GM18868 (cell line): ENCODE measurements at regions not wholly inside any gene's neighbourhood (a gene's known extent, or its start where the extent isn't known, plus 50 kb on each side); places are given as distances from the start of the nearest gene placed in this dataset.

ENCODE experiments used
- ATAC-seq: cut with Tn5 transposase; IDR thresholded peaks from one replicate; pipeline ENCODE4 v1.9.1; 2021; ENCODE audit warnings: mild to moderate bottlenecking, moderate library complexity; ENCODE audit not compliant: unreplicated experiment

DNA sequence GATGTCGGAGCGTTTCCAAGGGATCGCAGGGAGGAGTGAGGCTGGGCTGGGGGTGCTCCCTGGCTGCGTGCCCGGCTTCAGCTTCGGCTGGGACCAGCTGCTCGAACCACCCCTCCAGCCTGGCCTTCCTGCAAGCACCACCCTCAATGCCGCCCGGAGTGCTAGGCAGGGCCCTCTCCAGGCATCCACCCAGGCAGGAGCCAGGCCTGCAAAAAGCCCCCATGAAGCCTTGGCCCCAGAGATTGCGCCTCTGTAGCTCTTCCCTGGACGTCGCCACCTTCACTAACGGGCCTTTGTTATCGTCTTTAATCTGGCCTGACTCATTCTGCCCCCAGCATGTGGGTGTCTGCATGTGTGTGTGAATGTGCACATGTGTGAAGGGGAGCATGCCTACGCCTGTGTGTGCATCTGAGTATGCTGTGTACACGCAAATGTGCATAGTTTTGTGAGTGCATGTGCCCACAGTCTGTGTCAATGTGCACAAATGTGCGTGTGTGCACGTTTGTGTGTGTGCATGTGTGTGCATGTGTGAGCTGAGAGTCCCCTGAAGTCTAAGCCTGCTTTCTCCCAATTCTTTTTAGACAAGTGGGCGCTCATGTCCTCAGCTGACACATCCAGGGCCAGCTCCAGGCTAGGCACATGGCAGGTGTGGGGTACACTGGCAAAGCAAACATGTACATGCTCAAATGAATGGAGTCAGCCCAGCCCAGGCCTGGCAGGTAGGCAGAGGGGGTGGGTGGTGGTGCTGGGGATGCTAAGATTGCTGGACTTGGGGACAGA, 195.4 kb upstream of the C14orf180 start:
- no peak for ATAC-seq

DNA sequence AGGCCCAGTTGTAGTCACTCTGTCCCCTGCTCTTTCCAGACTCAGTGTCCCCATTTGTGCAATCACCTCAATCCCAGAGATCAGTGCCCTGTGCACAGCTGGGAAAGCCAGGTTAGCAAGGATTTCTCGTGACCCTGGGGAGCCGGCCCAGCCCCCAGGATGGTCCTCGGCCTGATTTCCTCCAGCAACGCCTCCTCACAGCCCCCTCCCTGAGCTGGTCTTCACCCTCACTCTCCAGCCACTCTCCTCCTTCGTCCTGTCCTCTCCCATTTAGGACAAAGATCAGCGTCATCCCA, 194.8 kb upstream of the C14orf180 start:
- no peak for ATAC-seq

DNA sequence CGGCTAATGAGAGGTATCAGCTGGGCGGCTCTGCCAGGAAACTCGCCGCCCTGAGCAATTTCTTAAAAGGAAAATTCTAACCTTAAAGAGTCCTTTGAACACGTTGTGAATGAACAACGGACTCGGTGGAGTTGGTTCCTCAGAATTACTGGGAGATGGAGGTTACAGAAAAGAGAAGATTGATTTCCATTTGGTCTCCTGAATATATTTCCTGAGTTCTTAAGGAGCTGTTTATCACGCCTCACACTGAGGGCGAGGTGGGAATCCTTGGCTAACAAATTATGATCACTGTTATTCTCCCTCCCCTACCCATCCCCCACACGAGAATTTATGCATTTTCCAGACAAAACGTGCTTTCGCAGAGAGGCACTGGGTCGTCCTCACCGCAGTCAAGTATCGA, 194.5 kb upstream of the C14orf180 start:
- no peak for ATAC-seq

DNA sequence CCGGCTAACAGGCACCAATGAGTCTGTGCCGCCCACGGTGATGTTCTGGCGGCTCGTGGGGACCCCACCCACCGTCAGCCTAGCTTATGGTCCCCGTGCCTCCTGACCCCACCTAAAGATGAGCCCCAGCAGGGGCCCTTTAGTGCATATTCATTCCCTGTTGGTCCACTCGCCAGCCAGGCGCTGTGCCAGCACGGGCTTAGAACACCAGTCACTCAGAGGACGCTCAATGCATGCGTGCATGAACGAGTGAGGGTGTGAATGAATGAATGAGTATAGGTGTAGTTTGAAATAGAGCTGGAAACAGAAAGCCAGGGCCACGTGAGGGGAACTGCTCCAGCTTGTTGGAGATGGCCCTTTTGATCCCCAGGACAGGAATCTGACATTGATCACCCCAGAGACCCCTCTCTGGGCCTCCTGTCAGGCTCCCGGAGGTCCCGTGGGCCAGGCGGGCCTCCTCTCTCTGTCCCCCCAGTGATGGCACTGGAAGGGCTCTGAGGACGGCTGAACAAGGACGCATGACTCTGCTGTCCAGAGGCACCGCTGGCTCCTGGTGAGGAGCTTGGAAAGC, 193.9 kb upstream of the C14orf180 start:
- no peak for ATAC-seq

DNA sequence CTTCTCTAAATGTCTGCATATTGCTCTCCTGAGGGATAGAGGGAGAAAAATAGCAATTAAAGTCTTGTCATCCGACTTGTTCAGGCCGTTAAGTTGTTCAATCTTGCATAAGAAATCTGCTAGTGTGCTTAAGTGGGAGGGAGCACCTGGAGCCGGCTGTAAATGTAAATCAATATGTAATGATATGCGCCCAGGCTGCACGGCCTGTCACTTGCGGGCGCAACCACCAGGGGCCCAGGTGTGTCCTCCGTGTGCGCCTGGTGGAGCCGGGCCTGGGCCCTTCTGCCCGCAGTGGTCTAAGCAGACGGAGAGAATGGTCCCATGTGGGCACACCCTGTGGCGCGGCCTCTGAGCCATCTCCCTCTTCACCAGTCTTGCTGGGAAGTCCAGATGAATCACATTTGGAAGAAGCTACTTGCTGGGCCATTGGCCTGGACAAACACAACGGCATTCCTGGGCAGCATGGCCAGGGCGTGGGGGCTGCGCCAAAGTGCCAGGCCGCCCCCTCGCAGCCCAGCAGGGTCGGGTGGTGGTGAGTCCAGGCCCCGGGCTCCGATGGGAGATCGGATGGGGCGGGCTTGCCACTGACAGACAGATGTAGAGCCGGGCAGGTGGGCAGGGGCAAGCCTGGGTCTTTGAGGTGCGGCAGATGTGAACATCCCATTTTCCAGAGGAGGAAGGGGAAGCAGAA, 193.3 kb upstream of the C14orf180 start:
- no peak for ATAC-seq

DNA sequence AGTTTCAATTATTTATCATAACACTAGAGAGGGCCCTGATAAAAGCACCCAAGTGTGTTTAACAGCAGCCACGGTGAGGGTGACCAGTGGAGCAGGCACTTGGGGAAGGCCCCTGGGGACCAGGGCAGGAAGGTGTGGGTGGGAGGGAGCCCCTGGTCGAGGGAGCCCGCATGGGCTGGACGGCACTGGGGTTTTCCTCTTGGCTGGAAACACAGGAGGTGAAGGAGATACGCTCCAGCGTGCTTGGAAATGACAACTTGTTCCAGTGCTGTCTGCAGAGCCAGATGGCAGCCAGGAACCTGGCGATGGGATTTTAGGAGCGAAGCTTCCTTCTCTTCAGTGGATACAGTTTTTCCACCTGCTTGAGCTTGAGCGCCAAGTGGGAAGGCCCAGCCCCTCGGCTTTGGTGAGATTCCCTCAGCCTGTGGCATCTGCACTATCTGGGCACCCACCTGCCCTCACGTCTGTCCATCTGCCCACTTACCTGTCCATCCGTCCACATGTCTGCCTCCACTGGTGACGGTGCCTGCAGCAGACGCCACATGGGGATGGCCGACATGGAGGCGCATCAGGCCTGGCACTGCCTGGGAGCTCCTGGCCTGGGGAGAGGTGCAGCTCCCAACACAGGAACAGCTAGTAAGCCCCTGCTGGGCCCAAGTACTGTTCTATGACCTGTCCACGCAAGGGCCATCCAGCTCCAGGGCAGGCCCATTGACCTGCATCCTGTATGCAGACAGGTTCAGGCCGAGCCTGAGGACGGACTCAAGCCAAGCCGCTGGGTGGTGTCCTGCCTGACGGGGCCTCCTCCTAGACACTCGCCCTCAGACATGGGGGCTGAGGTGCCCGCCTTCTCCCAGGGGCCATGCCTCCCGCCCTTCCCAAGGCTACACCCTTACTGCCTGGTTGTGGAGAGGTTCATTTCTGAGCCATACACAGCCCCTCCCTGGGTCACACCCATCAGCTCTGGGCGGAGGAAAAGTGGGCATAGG, 192.2 kb upstream of the C14orf180 start:
- ATAC-seq, result no peak

DNA sequence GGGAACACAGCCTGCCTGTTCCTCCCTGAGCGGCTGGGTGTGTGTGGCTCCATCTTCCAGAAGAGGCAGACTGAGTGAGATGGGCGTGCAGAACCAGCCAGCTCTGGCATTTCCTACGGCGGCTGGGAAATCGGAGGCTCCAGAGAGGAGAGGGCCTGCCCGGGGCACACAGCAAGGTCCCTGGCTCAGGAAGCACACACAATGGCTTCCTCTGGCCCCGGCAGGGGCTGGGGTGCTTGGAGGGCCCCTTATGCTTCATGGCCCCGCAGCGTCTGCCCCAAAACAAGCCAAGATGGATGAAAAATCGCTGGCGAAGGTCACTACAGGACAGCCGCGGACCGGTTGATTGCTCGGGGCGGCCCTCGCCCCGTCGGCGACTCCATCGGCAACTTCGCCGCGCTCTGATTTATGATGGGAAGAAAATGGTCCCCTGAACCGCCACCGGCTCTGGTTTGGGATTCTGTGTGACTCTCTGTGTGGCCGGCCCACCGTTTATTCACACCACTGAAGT, 191.5 kb upstream of the C14orf180 start:
- no peak for ATAC-seq

DNA sequence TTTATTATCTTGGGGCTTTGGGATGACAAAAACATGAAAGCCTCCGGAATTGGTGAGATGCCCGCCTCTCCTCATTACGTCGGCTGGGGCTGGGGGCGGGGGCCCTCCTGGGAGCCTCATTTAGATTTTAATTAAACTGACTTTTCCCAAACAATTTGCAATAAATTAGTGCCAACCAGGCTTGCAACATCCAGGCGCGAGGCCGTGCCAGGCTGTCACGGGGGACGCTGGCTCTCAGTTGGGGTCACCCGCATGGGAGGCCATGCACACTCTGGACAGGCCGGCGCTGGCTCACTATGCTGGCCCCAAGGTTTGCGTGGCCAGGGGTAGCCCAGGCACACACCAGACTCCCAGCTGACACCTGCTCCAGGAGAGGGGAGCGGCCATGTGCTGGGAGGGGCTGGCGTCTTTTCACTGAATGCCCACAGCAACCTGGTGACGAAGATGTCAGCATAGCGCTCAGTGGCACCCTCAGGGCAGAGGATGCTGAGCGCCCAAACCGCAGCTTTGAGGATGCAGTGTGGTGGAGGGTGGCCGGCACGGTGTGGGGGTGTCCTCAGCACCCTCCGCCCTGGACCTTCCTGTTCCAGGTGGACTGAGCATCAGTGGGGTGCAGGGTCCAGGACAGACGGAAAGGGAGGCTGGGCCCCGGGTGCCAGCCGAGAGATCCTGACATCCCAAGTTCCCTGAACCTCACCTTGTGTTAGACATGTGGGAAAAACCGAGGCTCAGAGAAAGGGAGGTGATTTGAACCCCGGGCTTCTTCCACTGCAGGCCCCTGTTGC, 190.8 kb upstream of the C14orf180 start:
- no peak for ATAC-seq

DNA sequence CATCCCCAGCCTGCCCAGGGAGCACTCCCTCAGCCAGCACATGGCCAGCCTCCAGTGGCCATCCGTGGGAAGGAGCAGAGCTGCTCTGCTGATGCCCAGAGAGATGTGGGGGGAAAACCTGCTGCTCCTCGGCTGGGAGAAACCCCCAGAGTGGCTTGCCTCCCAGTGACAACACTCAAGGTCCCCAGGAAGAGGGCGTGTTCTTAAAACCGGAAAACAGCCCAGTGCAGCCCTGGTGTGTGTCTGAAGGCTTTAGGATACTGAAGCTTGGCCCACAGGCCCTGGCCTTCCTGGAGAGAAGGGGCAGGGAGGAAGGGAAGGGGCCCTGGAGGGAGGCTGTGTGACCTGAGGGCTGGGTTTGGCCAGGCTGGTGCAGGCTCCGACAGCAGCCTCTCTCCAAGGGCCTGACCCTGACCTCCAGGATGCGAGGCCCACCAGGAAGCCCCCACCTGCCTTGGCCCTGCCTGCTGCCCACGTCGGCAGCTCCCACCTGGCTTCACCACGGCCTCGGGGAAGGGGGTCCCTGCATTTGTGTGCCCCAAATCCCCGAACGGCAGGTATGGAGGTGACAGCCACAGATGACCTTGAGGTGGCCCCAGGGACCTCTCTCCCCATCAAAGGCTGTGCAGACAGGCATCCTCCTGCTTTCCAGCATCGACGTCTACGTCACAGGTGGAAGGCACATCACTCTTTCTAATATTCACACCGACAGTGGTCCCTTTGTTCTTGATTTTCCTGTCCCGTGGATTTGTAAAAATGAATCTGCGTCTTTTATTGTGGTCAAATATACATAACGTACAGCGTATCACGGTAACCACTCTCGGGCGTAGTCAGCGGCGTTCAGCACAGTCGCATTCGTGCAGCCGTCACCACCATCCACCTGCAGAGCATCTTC, 190.0 kb upstream of the C14orf180 start:
- no peak for ATAC-seq

DNA sequence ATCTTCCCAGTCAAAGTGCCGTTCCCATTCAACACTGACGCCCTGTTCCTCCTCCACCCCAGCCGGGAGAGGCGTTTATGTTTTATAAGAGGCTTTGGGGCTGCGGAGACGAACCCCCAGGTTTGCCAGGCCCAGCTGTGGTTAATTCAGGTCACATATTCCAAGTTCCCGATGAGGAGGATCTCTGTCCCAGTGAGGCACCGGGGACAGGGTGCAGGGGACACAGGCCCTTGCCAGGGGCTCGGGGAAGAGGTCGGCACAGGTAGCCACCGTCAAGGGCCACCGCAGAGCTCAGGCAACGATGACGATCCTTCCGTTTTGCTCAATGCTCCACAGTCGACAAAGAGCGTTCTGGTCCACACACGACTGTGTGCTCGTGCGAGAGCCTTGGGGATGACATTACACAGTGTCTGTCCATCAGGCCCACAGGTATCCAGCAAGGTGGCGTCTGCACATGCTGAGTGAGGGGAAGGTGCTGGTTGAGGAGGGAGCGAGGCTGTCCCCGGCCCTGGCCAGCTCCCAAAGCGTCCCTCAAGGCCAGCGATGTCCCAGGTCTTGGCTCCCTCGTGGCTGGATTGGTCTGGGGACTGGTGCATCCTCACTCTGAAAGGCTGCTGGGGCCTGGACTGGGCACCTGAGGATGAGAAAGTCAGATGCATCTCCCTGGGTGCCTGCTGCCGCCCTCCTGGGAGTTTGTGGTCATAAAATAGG, 189.2 kb upstream of the C14orf180 start:
- ATAC-seq, result no peak

DNA sequence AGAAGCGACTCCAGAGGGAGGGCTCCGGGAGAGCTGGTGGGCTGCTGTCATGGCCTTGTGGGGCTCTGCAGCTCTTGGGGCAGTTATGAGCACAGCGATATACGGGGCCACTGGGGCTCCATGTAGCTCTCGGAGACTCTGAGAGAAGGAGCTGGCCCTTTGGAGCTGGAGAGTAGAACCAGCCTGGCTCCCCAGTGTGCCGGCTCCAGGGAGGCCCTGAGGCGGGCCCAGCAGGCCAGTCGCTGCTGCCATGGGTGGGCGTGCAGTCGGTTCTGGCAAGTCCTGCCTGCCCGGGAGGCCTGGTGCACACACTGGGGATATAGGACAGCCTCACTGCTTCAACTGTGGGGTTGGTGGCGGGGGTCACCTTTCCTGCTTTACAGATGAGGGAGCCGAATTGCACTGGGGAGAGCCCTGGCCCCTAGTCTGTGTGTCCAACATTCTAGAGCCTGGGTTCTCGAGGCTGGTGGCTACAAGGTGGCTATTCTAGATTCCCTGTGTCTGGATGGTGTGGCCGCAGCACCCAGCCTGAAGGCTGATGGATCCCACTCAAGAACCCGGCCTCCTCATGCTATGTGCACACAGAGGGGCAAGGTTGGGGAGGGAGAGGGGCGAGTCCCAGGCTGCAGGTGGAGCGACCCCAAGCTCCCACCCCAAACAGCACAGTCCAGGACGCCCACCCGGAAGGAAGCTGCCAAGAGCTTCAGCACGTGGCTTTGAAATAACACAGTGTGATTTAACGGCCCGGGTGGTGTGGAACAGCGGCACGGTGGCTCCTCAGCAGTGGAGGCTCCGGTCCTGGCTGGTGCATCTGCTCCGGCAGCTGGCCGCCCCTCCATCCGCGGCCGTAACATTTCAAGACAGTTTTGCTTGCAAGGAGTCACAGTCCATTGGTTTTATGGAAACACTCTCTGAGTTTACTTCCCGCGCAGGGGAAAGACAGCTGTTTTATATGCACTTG, 188.3 kb upstream of the C14orf180 start:
- no peak for ATAC-seq

DNA sequence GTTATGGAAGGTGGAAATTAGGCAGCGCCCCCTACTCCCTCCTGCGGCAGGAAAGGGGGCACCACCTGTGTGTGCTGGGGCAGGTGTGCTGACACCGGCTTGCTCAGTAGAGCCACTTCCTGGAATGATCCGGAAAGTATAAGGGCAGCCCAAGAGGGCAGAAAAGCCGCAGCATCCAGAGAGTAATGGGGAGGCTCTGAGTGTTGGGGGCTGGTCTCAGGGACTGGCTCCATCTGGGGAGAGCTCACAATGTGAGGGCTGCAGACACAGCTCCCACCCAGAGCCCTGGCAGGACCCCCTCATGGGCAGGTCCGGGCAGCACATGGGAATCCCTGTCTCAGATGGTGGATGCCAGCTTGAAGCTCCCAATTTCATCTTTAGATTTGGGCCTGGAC, 187.6 kb upstream of the C14orf180 start:
- no peak for ATAC-seq

DNA sequence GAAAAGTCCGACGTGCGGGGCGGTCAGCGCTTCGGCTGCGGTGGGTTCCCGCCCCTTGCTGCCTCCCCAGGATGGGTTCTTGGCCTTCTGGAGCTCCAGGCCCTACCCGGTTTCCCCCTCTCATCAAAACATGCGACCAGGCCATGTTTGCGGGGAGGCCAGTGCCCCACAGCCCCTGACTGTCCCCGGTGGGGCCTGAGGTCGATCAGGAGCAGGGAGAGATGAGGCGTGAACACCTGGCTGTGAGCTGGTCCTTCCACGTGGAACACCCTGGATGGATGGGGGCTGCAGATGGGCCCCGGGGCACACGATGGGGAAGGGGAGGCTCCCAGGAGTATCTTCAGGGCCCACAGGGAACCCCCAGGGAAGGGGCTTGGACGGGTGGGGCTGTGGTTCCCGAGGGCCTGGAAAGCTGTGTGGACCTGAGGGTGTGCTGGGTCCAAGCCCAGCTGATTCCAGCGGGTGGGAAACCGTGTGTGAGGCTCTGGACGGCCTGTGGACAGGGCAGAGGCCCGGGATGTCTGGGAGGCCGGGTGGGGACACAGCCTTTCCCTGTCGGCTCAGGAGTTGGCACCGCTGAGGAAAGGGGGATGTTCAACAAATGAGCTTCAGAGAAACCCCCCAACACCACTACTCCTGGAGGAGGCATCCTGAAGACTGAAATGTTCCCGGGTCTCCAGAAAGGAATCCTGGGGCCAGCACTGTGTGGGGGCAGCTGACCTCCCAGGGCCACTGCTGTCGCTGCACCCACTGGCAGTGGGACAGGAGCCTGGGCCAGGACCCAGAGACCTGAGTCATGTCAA, 187.0 kb upstream of the C14orf180 start:
- ATAC-seq, result no peak

DNA sequence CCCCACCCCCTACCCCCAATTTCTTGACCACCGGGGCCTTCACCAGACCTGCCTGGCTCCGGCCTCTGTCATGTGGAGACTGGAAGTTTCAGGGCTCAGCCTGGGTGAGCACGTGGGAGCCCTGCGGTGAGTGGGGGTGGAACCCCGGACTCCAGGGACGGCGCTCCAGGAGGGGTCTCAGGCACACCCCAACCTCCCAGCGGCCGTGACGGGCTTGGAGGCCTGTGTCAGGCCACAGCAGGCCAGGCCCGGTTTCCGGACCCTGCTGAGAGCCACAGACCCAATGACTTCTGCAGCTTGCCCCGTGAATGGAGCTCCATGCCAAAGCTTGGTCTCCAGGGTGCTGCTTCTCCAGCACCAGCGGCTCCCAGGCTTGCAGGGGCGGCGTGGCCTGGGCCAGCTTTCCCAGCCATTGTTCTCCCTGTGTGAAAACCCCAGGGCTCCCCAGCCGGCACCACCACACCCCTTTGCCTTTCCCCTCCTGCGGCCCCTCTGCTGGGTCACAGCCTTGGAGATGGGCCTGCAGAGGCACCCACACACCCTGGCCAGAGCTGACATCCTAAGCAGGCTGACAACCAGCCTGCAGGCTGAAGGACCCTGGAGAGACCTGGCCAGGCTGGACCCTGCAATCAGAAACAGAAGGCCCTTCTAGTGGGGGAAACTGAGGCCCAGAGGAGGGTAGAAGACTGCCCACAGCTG, 186.2 kb upstream of the C14orf180 start:
- no peak for ATAC-seq

DNA sequence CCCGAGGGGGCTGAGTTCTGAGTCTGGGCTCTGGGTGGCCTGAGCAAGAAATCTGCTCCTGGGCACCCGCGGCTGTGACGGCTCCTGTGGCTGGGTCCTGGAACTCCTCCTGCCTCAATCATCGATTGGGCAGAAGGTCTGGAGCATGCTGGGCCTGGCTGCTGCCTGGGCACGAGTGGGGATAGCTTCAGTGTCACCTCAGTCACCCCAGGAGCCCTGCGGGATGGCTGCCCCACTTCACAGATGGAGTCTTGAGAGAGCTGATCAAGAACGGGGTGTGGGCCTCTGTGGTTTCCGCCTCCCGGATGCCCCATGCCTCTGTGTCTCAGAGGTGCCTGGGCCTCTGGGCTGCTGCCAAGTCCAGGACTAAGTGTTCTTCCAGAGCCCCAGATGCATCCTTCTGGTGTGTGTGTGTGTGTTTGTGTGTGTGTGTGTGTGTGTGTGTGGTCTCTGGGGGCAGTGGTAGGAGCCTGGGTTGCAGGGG, 185.6 kb upstream of the C14orf180 start:
- ATAC-seq, result peak; percentile 55

DNA sequence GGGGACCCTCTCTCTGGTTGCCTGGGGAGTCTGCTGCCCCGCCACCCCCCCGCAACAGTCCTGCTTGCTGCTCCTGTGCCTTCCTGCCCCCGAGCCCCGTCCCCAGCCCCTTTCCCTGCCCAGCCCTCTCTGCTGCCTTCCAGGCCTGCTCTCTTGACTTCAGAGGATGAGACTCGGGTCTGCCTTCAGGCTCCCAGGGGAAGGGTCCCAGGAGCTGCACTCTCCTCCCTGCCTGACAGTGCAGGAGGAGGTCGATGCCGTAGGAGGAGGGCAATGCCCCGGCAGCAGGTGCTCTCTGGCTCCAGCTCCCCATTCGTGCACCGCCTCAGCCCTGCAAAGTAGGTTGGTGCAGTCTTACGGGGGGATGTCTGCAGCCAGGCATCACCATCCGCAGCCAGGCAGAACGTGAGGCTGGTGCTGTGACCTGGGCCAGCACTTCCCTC, 185.1 kb upstream of the C14orf180 start:
- ATAC-seq, result no peak
